H9 (cell line): ENCODE measurements at regions not wholly inside any gene's neighbourhood (a gene's known extent, or its start where the extent isn't known, plus 50 kb on each side); places are given as distances from the start of the nearest gene placed in this dataset.

ENCODE experiments used
- DNase-seq: peaks from one replicate; pipeline ENCODE4 v3.0.0-alpha.2; 2017
- H2AFZ ChIP-seq: one replicate; pipeline ENCODE4 v1.6.1; 2013; ENCODE audit warnings: mild to moderate bottlenecking, low read length, control low read depth, moderate library complexity
- H2AK5ac ChIP-seq: 2 replicates; pipeline ENCODE4 v1.6.1; 2013; ENCODE audit warnings: low read length, control low read depth, mixed read lengths; ENCODE audit not compliant: insufficient read length
- H2BK120ac ChIP-seq: one replicate; pipeline ENCODE4 v1.6.1; 2013; ENCODE audit warnings: low read depth, mild to moderate bottlenecking, low read length, control low read depth, inconsistent platforms; ENCODE audit not compliant: poor library complexity, severe bottlenecking
- H2BK12ac ChIP-seq: 2 replicates; pipeline ENCODE4 v1.6.1; 2013; ENCODE audit warnings: low read length, control low read depth, mixed read lengths, low read depth; ENCODE audit not compliant: insufficient read length
- H2BK15ac ChIP-seq: 2 replicates; pipeline ENCODE4 v1.6.1; 2013; ENCODE audit warnings: low read depth, low read length, control low read depth
- H2BK20ac ChIP-seq: one replicate; pipeline ENCODE4 v1.6.1; 2013; ENCODE audit warnings: low read depth, mild to moderate bottlenecking, low read length, control low read depth, inconsistent platforms; ENCODE audit not compliant: poor library complexity, severe bottlenecking
- H2BK5ac ChIP-seq: 2 replicates; pipeline ENCODE4 v1.6.1; 2013; ENCODE audit warnings: low read length, control low read depth, mixed read lengths; ENCODE audit not compliant: insufficient read length
- H3K14ac ChIP-seq: 2 replicates; pipeline ENCODE4 v1.6.1; 2013; ENCODE audit warnings: low read length, control low read depth; ENCODE audit not compliant: insufficient read depth
- H3K18ac ChIP-seq: 2 replicates; pipeline ENCODE4 v1.6.1; 2013; ENCODE audit warnings: low read depth, mild to moderate bottlenecking, mixed read lengths, low read length, control low read depth; ENCODE audit not compliant: insufficient read length
- H3K23ac ChIP-seq: 2 replicates; pipeline ENCODE4 v1.6.1; 2013; ENCODE audit warnings: low read length, control low read depth, mixed read lengths, low read depth; ENCODE audit not compliant: insufficient read length
- H3K23me2 ChIP-seq: 2 replicates; pipeline ENCODE4 v1.6.1; 2013; ENCODE audit warnings: low read depth, mild to moderate bottlenecking, mixed read lengths, low read length, control low read depth; ENCODE audit not compliant: insufficient read length, poor library complexity, severe bottlenecking
- H3K27ac ChIP-seq: 2 replicates; pipeline ENCODE4 v1.5.1; 2013; ENCODE audit warnings: low read length, control low read depth, mixed read lengths, low read depth; ENCODE audit not compliant: insufficient read length
- H3K27me3 ChIP-seq: 2 replicates; pipeline ENCODE4 v1.6.1; 2013; ENCODE audit warnings: low read length, control low read depth, inconsistent platforms; ENCODE audit not compliant: insufficient read depth
- H3K4ac ChIP-seq: 2 replicates; pipeline ENCODE4 v1.6.1; 2013; ENCODE audit warnings: low read depth, mild to moderate bottlenecking, control low read depth, inconsistent platforms, low read length, moderate library complexity
- H3K4me1 ChIP-seq: 2 replicates; pipeline ENCODE4 v1.6.1; 2013; ENCODE audit warnings: low read length, control low read depth, inconsistent platforms; ENCODE audit not compliant: insufficient read depth
- H3K4me2 ChIP-seq: 2 replicates; pipeline ENCODE4 v1.6.1; 2013; ENCODE audit warnings: low read length, control low read depth, mixed read lengths; ENCODE audit not compliant: insufficient read length, insufficient read depth
- H3K56ac ChIP-seq: 2 replicates; pipeline ENCODE4 v1.6.1; 2013; ENCODE audit warnings: low read depth, mild to moderate bottlenecking, mixed read lengths, low read length, control low read depth; ENCODE audit not compliant: insufficient read length
- H3K79me1 ChIP-seq: 2 replicates; pipeline ENCODE4 v1.6.1; 2013; ENCODE audit warnings: low read depth, mild to moderate bottlenecking, moderate library complexity, low read length, control low read depth, inconsistent platforms; ENCODE audit not compliant: insufficient read depth, poor library complexity, severe bottlenecking
- H3K79me2 ChIP-seq: 2 replicates; pipeline ENCODE4 v1.6.1; 2013; ENCODE audit warnings: low read length, control low read depth, inconsistent platforms; ENCODE audit not compliant: insufficient read depth
- H3K9ac ChIP-seq: 2 replicates; pipeline ENCODE4 v1.6.1; 2013; ENCODE audit warnings: low read length, control low read depth, mixed read lengths; ENCODE audit not compliant: insufficient read length; ENCODE audit errors: extremely low read depth
- H3K9me3 ChIP-seq: one replicate; pipeline ENCODE4 v1.6.1; 2013; ENCODE audit warnings: low read depth, low read length, inconsistent platforms; ENCODE audit not compliant: control insufficient read depth
- H3T11ph ChIP-seq: one replicate; pipeline ENCODE4 v1.6.1; 2013; ENCODE audit warnings: mild to moderate bottlenecking, low read length, control low read depth, inconsistent platforms
- H4K20me1 ChIP-seq: one replicate; pipeline ENCODE4 v1.6.1; 2013; ENCODE audit not compliant: control insufficient read depth, insufficient read length, insufficient read depth
- H4K5ac ChIP-seq: 2 replicates; pipeline ENCODE4 v1.6.1; 2013; ENCODE audit warnings: low read depth, mild to moderate bottlenecking, mixed read lengths, low read length, control low read depth; ENCODE audit not compliant: insufficient read length
- H4K8ac ChIP-seq: replicated peaks from 2 replicates; pipeline ENCODE4 v1.6.1; 2013; ENCODE audit warnings: low read length, control low read depth, mixed read lengths, low read depth; ENCODE audit not compliant: insufficient read length
- H4K91ac ChIP-seq: 2 replicates; pipeline ENCODE4 v1.6.1; 2013; ENCODE audit warnings: low read depth, mild to moderate bottlenecking, moderate library complexity, mixed read lengths, low read length, control low read depth; ENCODE audit not compliant: insufficient read length
- H3K27ac Mint-ChIP-seq, 3 experiments: 2 replicates in 2 of 3; 3 replicates in 1 of 3; pipeline ENCODE4 v1.8.0; 2020 to 2021; ENCODE audit warnings: mixed read lengths in 3 of 3, mild to moderate bottlenecking in 1 of 3, moderate library complexity in 1 of 3
- H3K27me3 Mint-ChIP-seq: 2 replicates; pipeline ENCODE4 v1.8.0; 2021; ENCODE audit warnings: low read depth, mild to moderate bottlenecking, moderate library complexity, mixed read lengths
- H3K36me3 Mint-ChIP-seq, 3 experiments: 2 replicates in 2 of 3; 3 replicates in 1 of 3; pipeline ENCODE4 v1.8.0; 2020 to 2021; ENCODE audit warnings: low read depth in 3 of 3, mixed read lengths in 3 of 3; ENCODE audit not compliant: insufficient read depth in 1 of 3
- H3K4me1 Mint-ChIP-seq, 2 experiments: 2 replicates each; pipeline ENCODE4 v1.8.0; 2020; ENCODE audit warnings: mixed read lengths in 2 of 2
- H3K4me3 Mint-ChIP-seq, 2 experiments: 2 replicates in 1 of 2; 3 replicates in 1 of 2; pipeline ENCODE4 v1.8.0; 2020 to 2021; ENCODE audit warnings: mild to moderate bottlenecking in 2 of 2, mixed read lengths in 2 of 2, moderate library complexity in 1 of 2
- H3K9me3 Mint-ChIP-seq, 2 experiments: 2 replicates in 1 of 2; 3 replicates in 1 of 2; pipeline ENCODE4 v1.8.0; 2020; ENCODE audit warnings: mild to moderate bottlenecking in 2 of 2, mixed read lengths in 2 of 2, moderate library complexity in 1 of 2
- WGBS: extraction: QIAGEN DNeasy Blood & Tissue Kit; methylation state at CpG from one replicate; pipeline ENCODE4 v1.1.7; 2013; ENCODE audit warnings: missing lambda C conversion rate, low lambda C conversion rate, mixed read lengths; ENCODE audit not compliant: insufficient read length; ENCODE audit errors: extremely low coverage; 5-methylcytosine and 5-hydroxymethylcytosine counted together
- TF ChIP-seq, protein P1 (sequence below): fragments of 200-600 bp; sonication (generic); conservative IDR thresholded peaks from 3 replicates; pipeline ENCODE4 v1.8.0; 2021; ENCODE audit warnings: antibody characterized with exemption, mild to moderate bottlenecking

DNA sequence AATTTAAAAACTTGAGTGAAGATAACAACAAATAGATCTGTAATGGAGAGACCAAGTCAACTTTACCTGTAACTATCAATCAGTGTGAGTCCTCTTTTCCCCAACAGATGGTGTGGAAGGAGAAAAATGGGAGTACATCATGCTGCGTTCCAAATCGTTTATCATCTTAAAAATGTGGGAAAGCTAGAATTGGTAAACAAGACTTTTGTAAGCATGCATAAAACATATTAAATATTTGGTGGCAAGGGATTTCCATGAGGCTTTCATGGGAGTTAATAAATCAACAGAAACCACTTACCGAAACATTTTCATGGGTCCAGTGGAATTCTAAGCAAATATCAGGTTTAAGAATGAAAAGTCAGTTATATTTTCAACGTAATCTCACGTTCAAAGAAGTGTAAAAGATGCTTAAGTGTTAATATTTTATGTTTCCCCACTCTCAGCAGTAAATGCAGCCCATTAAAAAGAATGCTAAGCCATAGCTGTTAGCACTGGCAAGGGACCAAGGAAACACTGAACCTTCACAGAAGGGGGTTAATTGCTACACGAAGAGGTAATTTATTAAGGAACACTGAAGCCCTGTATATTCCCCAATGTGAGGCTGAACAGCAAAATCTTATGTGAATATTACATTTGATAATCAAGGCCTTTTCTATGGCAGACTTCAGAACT, 117.0 kb downstream of the ZC3H11B start:
- H3K4ac ChIP-seq: no peak overlapping the region

More for the DNA sequence above, 117.0 kb downstream of the ZC3H11B start:
- Histone ChIP-seq H4K5ac (no peak overlapping the region), H3K23me2 (no peaks in the 10 kb centered on the region), H2BK15ac (no peak overlapping the region), H2BK12ac (no peak overlapping the region), H2AFZ (no peak overlapping the region), H4K91ac (no peak overlapping the region), H3K4me1 (no peaks in the 10 kb centered on the region), H3K27ac (no peak overlapping the region), H2BK120ac (no peak overlapping the region), H3K9me3 (no peaks in the 10 kb centered on the region), H3K56ac (no peak overlapping the region), H3K4me2 (no peak overlapping the region), H2AK5ac (no peak overlapping the region), H3K18ac (no peak overlapping the region), H3K79me1 (no peaks in the 10 kb centered on the region), H3K9ac (no peak overlapping the region), H2BK20ac (no peak overlapping the region), H4K8ac (no peak overlapping the region), H4K20me1 (no peaks in the 10 kb centered on the region), H3T11ph (no peak overlapping the region), H3K23ac (no peak overlapping the region), H2BK5ac (no peak overlapping the region), H3K27me3 (no peaks in the 10 kb centered on the region), H3K14ac (no peak overlapping the region), H3K79me2 (no peaks in the 10 kb centered on the region)
- H3K4me3 Mint-ChIP-seq: no peak overlapping the region
- no peaks in the 10 kb centered on the region for H3K36me3 Mint-ChIP-seq
- WGBS: no CpG with 5 or more reads among the region's 6 CpGs
- no peaks in the 10 kb centered on the region for H3K27me3 Mint-ChIP-seq
- no peak overlapping the region for H3K27ac Mint-ChIP-seq
- no peaks in the 10 kb centered on the region for H3K4me1 Mint-ChIP-seq
- H3K9me3 Mint-ChIP-seq: no peaks in the 10 kb centered on the region
- no peak for DNase-seq
- TF ChIP-seq, protein P1, sequence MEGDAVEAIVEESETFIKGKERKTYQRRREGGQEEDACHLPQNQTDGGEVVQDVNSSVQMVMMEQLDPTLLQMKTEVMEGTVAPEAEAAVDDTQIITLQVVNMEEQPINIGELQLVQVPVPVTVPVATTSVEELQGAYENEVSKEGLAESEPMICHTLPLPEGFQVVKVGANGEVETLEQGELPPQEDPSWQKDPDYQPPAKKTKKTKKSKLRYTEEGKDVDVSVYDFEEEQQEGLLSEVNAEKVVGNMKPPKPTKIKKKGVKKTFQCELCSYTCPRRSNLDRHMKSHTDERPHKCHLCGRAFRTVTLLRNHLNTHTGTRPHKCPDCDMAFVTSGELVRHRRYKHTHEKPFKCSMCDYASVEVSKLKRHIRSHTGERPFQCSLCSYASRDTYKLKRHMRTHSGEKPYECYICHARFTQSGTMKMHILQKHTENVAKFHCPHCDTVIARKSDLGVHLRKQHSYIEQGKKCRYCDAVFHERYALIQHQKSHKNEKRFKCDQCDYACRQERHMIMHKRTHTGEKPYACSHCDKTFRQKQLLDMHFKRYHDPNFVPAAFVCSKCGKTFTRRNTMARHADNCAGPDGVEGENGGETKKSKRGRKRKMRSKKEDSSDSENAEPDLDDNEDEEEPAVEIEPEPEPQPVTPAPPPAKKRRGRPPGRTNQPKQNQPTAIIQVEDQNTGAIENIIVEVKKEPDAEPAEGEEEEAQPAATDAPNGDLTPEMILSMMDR: no peak
